Mesenchymal stem cell (in vitro differentiated cells and primary cell): ENCODE measurements at regions not wholly inside any gene's neighbourhood (a gene's known extent, or its start where the extent isn't known, plus 50 kb on each side); places are given as distances from the start of the nearest gene placed in this dataset.

Source experiments
- DNase-seq: peaks from one replicate; pipeline ENCODE4 v3.0.0-alpha.2; 2013
- H2AFZ ChIP-seq: one replicate; pipeline ENCODE4 v1.6.1; 2013; ENCODE audit warnings: low read depth, mild to moderate bottlenecking, control low read depth, inconsistent platforms, low read length, moderate library complexity
- H2AK5ac ChIP-seq: 2 replicates; pipeline ENCODE4 v1.6.1; 2013; ENCODE audit warnings: low read length, moderate library complexity, mild to moderate bottlenecking, inconsistent platforms; ENCODE audit not compliant: severe bottlenecking
- H2BK120ac ChIP-seq: one replicate; pipeline ENCODE4 v1.6.1; 2013; ENCODE audit warnings: low read depth, mild to moderate bottlenecking, inconsistent platforms, low read length, moderate library complexity
- H2BK12ac ChIP-seq, 2 experiments: one replicate each; pipeline ENCODE4 v1.6.1; 2013; ENCODE audit warnings: inconsistent platforms in 2 of 2, low read length in 2 of 2, mild to moderate bottlenecking in 2 of 2, moderate library complexity in 2 of 2, control low read depth in 1 of 2
- H2BK15ac ChIP-seq: one replicate; pipeline ENCODE4 v1.6.1; 2013; ENCODE audit warnings: mild to moderate bottlenecking, low read depth, inconsistent platforms; ENCODE audit not compliant: poor library complexity, severe bottlenecking
- H2BK5ac ChIP-seq: 2 replicates; pipeline ENCODE4 v1.6.1; 2013; ENCODE audit warnings: low read depth, mild to moderate bottlenecking, low read length, control low read depth, inconsistent platforms; ENCODE audit not compliant: poor library complexity, severe bottlenecking
- H3K14ac ChIP-seq, 2 experiments: one replicate each; pipeline ENCODE4 v1.6.1; 2013; ENCODE audit warnings: inconsistent platforms in 2 of 2, low read length in 2 of 2, control low read depth in 1 of 2, mild to moderate bottlenecking in 1 of 2, moderate library complexity in 1 of 2
- H3K18ac ChIP-seq, 2 experiments: one replicate each; pipeline ENCODE4 v1.6.1; 2013; ENCODE audit warnings: inconsistent platforms in 2 of 2, low read length in 2 of 2, control low read depth in 1 of 2, low read depth in 1 of 2, mild to moderate bottlenecking in 1 of 2
- H3K23ac ChIP-seq, 2 experiments: one replicate each; pipeline ENCODE4 v1.6.1; 2013; ENCODE audit warnings: inconsistent platforms in 2 of 2, low read length in 2 of 2, mild to moderate bottlenecking in 2 of 2, moderate library complexity in 2 of 2, control low read depth in 1 of 2
- H3K27ac ChIP-seq: 2 replicates; pipeline ENCODE4 v1.5.1; 2013; ENCODE audit warnings: mild to moderate bottlenecking, moderate library complexity, low read length, control low read depth, inconsistent platforms; ENCODE audit not compliant: poor library complexity, severe bottlenecking
- H3K27me3 ChIP-seq, 2 experiments: 2 replicates each; pipeline versions ENCODE4 v1.6.1 to v1.7.0; 2013; ENCODE audit warnings: low read length in 2 of 2, mild to moderate bottlenecking in 2 of 2, moderate library complexity in 2 of 2, control low read depth in 1 of 2, inconsistent platforms in 1 of 2; ENCODE audit not compliant: control insufficient read depth in 1 of 2, insufficient read depth in 1 of 2
- H3K36me3 ChIP-seq, 2 experiments: 2 replicates each; pipeline versions ENCODE4 v1.6.1 to v1.7.0; 2013; ENCODE audit warnings: low read length in 2 of 2, control low read depth in 1 of 2, inconsistent platforms in 1 of 2, low read depth in 1 of 2, mild to moderate bottlenecking in 1 of 2; ENCODE audit not compliant: insufficient read depth in 2 of 2, control insufficient read depth in 1 of 2
- H3K4ac ChIP-seq, 2 experiments: one replicate each; pipeline ENCODE4 v1.6.1; 2013; ENCODE audit warnings: inconsistent platforms in 2 of 2, low read length in 2 of 2, mild to moderate bottlenecking in 2 of 2, moderate library complexity in 2 of 2, control low read depth in 1 of 2, low read depth in 1 of 2
- H3K4me1 ChIP-seq: 2 replicates; pipeline ENCODE4 v1.6.1; 2013; ENCODE audit warnings: low read depth, low read length, control low read depth; ENCODE audit not compliant: control insufficient read depth, insufficient read depth
- H3K4me2 ChIP-seq: 2 replicates; pipeline ENCODE4 v1.6.1; 2013; ENCODE audit warnings: low read length, mild to moderate bottlenecking, inconsistent platforms; ENCODE audit not compliant: poor library complexity, severe bottlenecking
- H3K4me3 ChIP-seq, 2 experiments: 2 replicates each; pipeline versions ENCODE4 v1.5.1 to v1.7.0; 2013; ENCODE audit warnings: low read length in 2 of 2, mild to moderate bottlenecking in 2 of 2, control low read depth in 1 of 2, low read depth in 1 of 2; ENCODE audit not compliant: insufficient read depth in 1 of 2
- H3K79me1 ChIP-seq: replicated peaks from 2 replicates; pipeline ENCODE4 v1.6.1; 2013; ENCODE audit warnings: mild to moderate bottlenecking, control low read depth, low read length, inconsistent platforms; ENCODE audit not compliant: poor library complexity, severe bottlenecking
- H3K9ac ChIP-seq: 2 replicates; pipeline ENCODE4 v1.7.0; 2013; ENCODE audit warnings: mild to moderate bottlenecking, low read length, moderate library complexity
- H3K9me3 ChIP-seq: 2 replicates; pipeline ENCODE4 v1.7.0; 2013; ENCODE audit warnings: mild to moderate bottlenecking, low read length; ENCODE audit not compliant: control insufficient read depth
- H4K8ac ChIP-seq: one replicate; pipeline ENCODE4 v1.6.1; 2013; ENCODE audit warnings: inconsistent platforms, mild to moderate bottlenecking, low read length, moderate library complexity
- H4K91ac ChIP-seq: one replicate; pipeline ENCODE4 v1.6.1; 2013; ENCODE audit warnings: mild to moderate bottlenecking, low read length, inconsistent platforms
- WGBS: methylation state at CpG from one replicate; pipeline ENCODE4 v1.1.7; 2013; ENCODE audit warnings: mixed read lengths; 5-methylcytosine and 5-hydroxymethylcytosine counted together

DNA sequence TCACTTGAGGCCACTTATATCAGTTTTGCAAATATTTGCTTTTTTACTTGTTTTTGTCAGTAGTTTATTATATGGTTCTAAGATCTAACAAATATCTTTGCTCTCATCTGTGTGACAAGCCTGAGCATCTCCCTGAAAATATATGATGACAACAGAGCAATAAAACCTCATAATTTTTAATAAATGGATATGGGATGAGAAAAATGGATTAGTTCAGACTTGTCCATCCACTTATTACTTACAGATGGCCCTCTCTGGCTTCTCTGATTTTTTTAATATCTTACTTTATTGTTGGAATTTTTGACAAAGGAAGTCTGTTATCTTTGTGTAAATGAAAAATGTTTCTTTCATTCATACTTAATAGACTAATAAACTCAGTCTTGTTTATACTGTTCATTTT lies 491.4 kb upstream of the RAG2 start:
- Histone ChIP-seq H3K4me3 (no peak overlapping the region), H4K8ac (no peak overlapping the region), H3K27ac (no peak overlapping the region), H4K91ac (no peak overlapping the region), H2BK5ac (no peak overlapping the region), H3K23ac (no peak overlapping the region), H3K4me1 (no peaks in the 10 kb centered on the region), H3K9ac (no peak overlapping the region), H2BK120ac (no peak overlapping the region), H2BK12ac (no peak overlapping the region), H3K14ac (no peak overlapping the region), H3K79me1 (no peaks in the 10 kb centered on the region), H2AFZ (no peak overlapping the region), H3K4me2 (no peak overlapping the region), H2BK15ac (no peak overlapping the region), H2AK5ac (no peak overlapping the region), H3K4ac (no peak overlapping the region), H3K36me3 (no peaks in the 10 kb centered on the region), H3K27me3 (no peaks in the 10 kb centered on the region), H3K18ac (no peak overlapping the region), H3K9me3 (no peaks in the 10 kb centered on the region)
- DNase-seq, result no peak

DNA sequence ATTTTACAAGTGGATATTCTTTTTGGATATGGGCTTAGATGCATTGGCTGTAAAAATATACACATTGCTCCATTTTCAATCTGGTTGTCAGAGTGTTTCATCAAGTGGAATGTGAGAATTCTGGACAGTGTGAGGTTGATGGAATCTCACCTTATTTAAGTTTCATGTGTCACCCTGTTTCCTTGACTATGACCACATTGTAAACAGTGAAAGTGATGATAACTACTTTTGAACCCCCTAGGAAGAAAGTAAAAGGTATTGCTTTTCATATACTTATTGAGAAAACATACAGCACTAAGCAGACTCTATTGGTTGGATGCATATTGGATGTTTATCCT lies 490.5 kb upstream of the RAG2 start:
- Histone ChIP-seq H3K36me3 (no peaks in the 10 kb centered on the region), H2BK12ac (no peak overlapping the region), H3K4me1 (no peaks in the 10 kb centered on the region), H2BK120ac (no peak overlapping the region), H2BK5ac (no peak overlapping the region), H2AFZ (no peak overlapping the region), H4K91ac (no peak overlapping the region), H3K27ac (no peak overlapping the region), H3K4me2 (no peak overlapping the region), H4K8ac (no peak overlapping the region), H3K27me3 (no peaks in the 10 kb centered on the region), H3K4me3 (no peak overlapping the region), H3K9ac (no peak overlapping the region), H3K9me3 (no peaks in the 10 kb centered on the region), H3K23ac (no peak overlapping the region), H3K4ac (no peak overlapping the region), H3K18ac (no peak overlapping the region), H3K79me1 (no peaks in the 10 kb centered on the region), H2AK5ac (no peak overlapping the region), H2BK15ac (no peak overlapping the region), H3K14ac (no peak overlapping the region)
- DNase-seq, result no peak

DNA sequence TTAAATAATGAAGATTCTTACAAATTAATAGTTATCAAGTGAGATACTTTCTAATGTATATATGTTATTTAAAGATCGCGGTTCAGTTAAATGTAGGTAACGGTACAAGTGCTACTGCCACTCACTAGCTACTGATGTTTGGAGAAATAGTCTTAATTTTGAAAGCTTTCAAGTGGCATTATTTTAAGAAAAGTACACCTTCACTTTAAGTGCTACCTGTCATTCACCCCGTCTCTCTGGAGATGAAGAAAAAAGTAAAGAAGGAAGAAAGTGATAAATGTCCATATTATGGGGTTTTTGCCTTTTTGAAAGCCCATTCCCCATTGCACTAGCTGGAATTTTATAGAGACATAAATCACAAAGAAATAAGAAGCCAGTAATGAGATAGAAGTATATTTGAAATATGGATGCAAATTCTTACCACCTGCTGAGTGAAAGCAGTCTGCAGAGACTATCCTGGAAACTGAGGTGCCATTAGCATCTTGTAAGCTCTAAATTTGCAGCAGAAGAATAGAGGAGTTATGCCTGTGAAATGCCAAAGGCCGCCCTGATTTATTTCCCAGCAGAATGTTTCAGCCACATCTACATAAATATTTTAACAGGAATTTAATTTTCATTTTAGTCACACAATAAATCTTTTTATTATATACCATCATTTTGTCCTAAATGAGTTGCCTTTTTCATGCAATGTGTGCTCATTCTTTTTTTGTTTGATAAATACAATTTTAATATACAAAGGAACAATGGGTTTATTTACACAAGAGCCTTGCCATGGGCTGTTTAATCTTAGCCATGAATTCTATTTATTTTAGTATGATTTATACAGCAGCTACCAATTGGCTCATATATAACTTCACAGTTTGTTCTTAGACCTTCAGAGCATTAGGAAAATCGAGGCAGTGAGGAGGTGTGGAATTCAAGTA lies 489.9 kb upstream of the RAG2 start:
- Histone ChIP-seq H2BK5ac (no peak overlapping the region), H3K9ac (no peak overlapping the region), H3K4me2 (no peak overlapping the region), H2AFZ (no peak overlapping the region), H2BK12ac (no peak overlapping the region), H3K23ac (no peak overlapping the region), H3K18ac (no peak overlapping the region), H3K79me1 (no peaks in the 10 kb centered on the region), H3K4me3 (no peak overlapping the region), H3K4me1 (no peaks in the 10 kb centered on the region), H2BK120ac (no peak overlapping the region), H3K9me3 (no peaks in the 10 kb centered on the region), H3K4ac (no peak overlapping the region), H4K8ac (no peak overlapping the region), H2BK15ac (no peak overlapping the region), H4K91ac (no peak overlapping the region), H3K27me3 (no peaks in the 10 kb centered on the region), H3K27ac (no peak overlapping the region), H3K14ac (no peak overlapping the region), H2AK5ac (no peak overlapping the region), H3K36me3 (no peaks in the 10 kb centered on the region)
- no peak for DNase-seq
- 91% methylated on average over 5 of the region's 6 CpGs for WGBS

DNA sequence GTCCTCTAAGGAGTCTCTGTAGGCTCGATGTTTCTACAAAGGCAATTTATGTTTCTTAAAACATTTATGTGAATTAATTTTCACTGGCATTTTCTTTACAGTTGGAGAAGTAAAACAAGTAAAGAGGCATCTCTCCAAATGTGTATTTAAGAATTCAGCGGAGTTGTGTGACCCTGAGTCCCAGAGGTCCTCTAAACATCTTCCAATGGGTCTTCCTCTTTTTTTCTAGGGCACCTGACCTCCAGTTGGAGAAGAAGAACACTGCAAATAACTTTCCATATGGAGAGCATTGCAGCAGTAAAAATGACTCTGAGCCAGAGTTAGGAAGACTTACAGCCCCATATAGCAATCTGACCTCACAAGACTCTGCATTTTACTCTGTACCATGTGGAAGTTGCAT lies 480.5 kb upstream of the RAG2 start:
- H2BK120ac ChIP-seq, result no peak overlapping the region
- no peaks in the 10 kb centered on the region for H3K36me3 ChIP-seq
- no peak overlapping the region for H2AFZ ChIP-seq
- no peak overlapping the region for H3K4ac ChIP-seq
- H3K9ac ChIP-seq, result no peak overlapping the region
- no peak overlapping the region for H3K18ac ChIP-seq
- no peak overlapping the region for H3K27ac ChIP-seq
- 19% methylated on average over 1 of the region's 2 CpGs for WGBS
- no peak overlapping the region for H2AK5ac ChIP-seq
- no peak overlapping the region for H3K4me2 ChIP-seq
- H3K14ac ChIP-seq, result no peak overlapping the region
- H3K4me1 ChIP-seq, result no peaks in the 10 kb centered on the region
- H4K91ac ChIP-seq, result no peak overlapping the region
- H2BK15ac ChIP-seq, result no peak overlapping the region
- no peak overlapping the region for H3K4me3 ChIP-seq
- no peaks in the 10 kb centered on the region for H3K27me3 ChIP-seq
- DNase-seq, result no peak
- no peak overlapping the region for H4K8ac ChIP-seq
- no peak overlapping the region for H3K23ac ChIP-seq
- no peaks in the 10 kb centered on the region for H3K9me3 ChIP-seq
- H2BK12ac ChIP-seq, result no peak overlapping the region
- H2BK5ac ChIP-seq, result no peak overlapping the region
- no peaks in the 10 kb centered on the region for H3K79me1 ChIP-seq
